ENCODE measurements at regions not wholly inside any gene's neighbourhood (a gene's known extent, or its start where the extent isn't known, plus 50 kb on each side); places are given as distances from the start of the nearest gene placed in this dataset.

DNA sequence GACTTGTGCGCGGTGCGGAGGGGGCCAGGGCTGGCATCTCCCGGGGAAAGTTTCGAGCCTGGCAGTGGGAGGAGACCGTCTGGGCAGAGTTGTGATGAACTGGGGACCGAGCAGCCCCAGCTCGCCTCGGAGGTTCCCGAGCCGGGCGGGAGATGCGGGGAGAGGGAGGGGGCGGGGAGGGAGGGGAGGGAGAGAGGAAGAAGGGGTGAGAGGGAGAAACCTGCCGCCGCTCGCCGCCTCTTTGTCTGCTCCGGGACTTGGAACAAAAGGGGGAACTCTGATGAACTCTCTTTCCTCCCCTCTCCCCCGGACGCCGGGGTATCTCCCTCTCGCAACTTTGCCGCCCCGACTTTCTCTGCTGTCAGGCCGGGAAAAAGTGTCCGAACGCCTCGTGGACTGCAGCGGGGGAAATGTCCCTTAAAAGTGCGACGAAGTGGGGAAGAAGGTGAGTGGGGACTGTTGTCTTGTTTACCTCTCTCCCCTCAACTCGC, 72.7 kb downstream of the SOX4 start:
- TF ChIP-seq, protein P1, sequence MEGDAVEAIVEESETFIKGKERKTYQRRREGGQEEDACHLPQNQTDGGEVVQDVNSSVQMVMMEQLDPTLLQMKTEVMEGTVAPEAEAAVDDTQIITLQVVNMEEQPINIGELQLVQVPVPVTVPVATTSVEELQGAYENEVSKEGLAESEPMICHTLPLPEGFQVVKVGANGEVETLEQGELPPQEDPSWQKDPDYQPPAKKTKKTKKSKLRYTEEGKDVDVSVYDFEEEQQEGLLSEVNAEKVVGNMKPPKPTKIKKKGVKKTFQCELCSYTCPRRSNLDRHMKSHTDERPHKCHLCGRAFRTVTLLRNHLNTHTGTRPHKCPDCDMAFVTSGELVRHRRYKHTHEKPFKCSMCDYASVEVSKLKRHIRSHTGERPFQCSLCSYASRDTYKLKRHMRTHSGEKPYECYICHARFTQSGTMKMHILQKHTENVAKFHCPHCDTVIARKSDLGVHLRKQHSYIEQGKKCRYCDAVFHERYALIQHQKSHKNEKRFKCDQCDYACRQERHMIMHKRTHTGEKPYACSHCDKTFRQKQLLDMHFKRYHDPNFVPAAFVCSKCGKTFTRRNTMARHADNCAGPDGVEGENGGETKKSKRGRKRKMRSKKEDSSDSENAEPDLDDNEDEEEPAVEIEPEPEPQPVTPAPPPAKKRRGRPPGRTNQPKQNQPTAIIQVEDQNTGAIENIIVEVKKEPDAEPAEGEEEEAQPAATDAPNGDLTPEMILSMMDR (IDR thresholded peaks at IDR 0.05): no peak
- TF ChIP-seq EP300 (IDR thresholded peaks at IDR 0.05): no peak
- no peak for TF ChIP-seq SMC3 (IDR thresholded peaks at IDR 0.05)
- no peak for TF ChIP-seq CEBPB (IDR thresholded peaks at IDR 0.05)
- no peak for TF ChIP-seq JUN (IDR thresholded peaks at IDR 0.05)
- no peak for TF ChIP-seq NFE2L2 (conservative IDR thresholded peaks at IDR 0.05; ENCODE audit: low read length)

Measured in A549 (cell line).